LNCaP clone FGC (cell line): ENCODE measurements at regions not wholly inside any gene's neighbourhood (a gene's known extent, or its start where the extent isn't known, plus 50 kb on each side); places are given as distances from the start of the nearest gene placed in this dataset.

Source experiments
- DNase-seq: peaks from one replicate; pipeline ENCODE4 v3.0.0-alpha.2; 2011; ENCODE audit warnings: low read depth
- H3K4me3 ChIP-seq: 2 replicates; pipeline ENCODE4 v1.5.1; 2011; ENCODE audit warnings: mild to moderate bottlenecking, low read depth, low read length, control low read depth
- TF ChIP-seq, protein P1 (sequence below): IDR thresholded peaks from 2 replicates; pipeline ENCODE4 v1.5.1; 2012; ENCODE audit warnings: mild to moderate bottlenecking; ENCODE audit not compliant: control insufficient read depth, insufficient read depth; ENCODE audit errors: extremely low read depth

DNA sequence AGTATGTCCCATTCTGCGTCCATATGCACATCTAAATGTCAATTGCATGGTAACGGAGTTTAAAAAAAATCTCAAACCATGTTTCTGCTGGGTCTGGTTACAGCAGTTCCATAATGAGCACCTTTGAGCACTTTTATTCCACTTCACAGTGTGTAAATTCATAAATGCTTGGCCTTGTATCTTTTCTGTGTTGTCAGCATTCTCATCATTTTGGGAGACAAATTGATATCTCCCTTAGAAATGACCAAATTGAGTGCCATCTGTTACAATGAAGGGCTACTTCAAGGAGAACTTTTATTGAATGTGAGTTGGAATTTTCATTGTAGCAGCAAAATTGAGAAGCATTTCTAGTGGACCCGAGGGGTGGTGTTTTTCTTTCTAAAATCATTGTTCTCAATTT lies 432.9 kb upstream of the PCDH9 start:
- no peak overlapping the region for H3K4me3 ChIP-seq
- DNase-seq, result no peak
- TF ChIP-seq, protein P1, sequence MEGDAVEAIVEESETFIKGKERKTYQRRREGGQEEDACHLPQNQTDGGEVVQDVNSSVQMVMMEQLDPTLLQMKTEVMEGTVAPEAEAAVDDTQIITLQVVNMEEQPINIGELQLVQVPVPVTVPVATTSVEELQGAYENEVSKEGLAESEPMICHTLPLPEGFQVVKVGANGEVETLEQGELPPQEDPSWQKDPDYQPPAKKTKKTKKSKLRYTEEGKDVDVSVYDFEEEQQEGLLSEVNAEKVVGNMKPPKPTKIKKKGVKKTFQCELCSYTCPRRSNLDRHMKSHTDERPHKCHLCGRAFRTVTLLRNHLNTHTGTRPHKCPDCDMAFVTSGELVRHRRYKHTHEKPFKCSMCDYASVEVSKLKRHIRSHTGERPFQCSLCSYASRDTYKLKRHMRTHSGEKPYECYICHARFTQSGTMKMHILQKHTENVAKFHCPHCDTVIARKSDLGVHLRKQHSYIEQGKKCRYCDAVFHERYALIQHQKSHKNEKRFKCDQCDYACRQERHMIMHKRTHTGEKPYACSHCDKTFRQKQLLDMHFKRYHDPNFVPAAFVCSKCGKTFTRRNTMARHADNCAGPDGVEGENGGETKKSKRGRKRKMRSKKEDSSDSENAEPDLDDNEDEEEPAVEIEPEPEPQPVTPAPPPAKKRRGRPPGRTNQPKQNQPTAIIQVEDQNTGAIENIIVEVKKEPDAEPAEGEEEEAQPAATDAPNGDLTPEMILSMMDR, result no peak

DNA sequence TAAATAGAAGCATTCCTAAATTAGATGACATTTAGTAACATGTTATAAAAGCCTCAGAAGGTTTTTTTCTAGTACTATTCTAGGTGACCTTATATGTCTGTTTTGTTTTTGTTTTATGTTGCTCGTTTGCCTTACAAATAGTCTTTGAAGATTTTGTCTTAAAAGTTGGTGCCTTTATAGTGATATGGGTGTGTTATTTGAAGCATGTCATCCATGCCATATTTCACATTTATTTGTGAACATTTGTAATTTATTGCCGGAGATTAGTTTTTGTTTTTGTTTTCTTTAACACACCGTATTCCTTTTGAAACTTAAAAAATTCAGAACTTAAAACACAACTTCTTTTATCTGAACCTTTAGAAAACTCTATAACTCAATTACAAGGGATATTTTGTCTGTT lies 422.8 kb upstream of the PCDH9 start:
- DNase-seq, result no peak
- H3K4me3 ChIP-seq, result no peak overlapping the region
- TF ChIP-seq, protein P1, result no peak

DNA sequence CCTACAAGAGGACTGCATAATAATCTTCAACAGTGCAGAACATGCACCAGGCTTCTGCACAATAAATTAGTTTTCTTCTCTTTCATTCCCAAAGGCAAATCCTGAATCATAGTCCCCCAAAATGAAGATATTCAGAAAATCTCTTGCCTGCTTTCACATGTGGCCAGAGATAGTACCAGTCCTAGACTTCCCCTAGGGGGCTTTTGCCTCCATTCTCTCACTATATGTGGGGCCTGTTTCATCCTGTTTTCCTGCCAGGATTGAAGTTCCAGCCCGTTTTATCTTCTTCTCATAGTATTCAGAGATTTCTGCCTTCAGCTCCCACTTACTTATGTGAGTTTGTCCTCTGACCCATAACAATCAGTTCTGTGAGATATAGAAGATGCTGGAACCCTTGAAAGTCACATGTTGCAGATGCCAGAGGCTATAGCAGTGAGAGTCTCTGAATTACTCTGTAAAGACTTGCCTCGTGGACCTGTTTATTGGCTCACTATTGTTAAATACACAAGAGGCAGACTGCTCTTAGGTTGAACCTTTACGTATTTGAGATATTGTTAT lies 421.9 kb upstream of the PCDH9 start:
- DNase-seq, result no peak

DNA sequence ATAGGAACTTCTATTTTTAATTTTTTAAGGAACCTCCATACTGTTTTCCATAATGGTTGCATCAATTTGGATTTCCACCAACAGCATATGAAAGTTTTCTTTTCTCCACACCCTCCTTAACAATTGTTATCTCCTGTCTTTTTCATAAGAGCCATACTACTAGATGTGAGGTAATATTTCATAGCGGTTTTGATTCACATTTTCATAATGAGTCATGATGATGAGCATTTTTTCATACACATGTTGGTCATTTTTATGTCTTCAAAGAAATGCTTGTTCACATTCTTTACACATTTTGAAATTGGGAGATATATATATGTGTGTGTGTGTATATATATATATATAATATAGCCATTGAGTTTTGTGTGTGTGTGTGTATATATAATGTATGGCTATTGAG lies 420.3 kb upstream of the PCDH9 start:
- TF ChIP-seq, protein P1, result no peak
- DNase-seq, result no peak

More for the DNA sequence above, 421.9 kb upstream of the PCDH9 start:
- TF ChIP-seq, protein P1, result no peak
- H3K4me3 ChIP-seq, result no peak overlapping the region

DNA sequence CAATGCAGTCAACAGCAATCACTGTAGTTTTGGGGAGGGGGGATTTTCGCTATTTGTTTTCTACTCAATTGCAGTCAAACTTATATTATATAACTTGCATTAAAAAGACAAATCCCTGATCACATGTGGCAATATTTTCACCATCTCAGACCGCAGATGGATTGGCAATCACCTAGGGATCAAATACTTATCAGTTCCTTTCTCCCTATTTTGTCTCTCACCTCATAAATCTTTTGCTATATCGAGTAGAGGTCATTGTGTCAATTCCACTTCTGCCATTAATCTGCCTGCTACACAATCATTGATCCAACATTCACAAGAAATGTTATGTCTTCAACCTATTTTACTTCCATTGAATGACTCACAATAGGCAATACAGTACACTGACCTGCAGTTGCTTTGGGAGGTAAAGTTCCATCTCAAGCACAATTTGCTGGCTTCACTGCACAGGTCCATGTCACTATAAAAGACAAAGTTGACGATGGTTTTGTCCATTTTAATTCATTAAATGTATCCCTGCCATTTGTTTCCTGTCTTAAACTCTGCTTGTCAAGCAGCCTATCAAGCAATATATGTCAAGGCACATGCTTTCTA lies 415.8 kb upstream of the PCDH9 start:
- no peak overlapping the region for H3K4me3 ChIP-seq
- TF ChIP-seq, protein P1, result no peak
- DNase-seq, result no peak

More for the DNA sequence above, 420.3 kb upstream of the PCDH9 start:
- no peak overlapping the region for H3K4me3 ChIP-seq

DNA sequence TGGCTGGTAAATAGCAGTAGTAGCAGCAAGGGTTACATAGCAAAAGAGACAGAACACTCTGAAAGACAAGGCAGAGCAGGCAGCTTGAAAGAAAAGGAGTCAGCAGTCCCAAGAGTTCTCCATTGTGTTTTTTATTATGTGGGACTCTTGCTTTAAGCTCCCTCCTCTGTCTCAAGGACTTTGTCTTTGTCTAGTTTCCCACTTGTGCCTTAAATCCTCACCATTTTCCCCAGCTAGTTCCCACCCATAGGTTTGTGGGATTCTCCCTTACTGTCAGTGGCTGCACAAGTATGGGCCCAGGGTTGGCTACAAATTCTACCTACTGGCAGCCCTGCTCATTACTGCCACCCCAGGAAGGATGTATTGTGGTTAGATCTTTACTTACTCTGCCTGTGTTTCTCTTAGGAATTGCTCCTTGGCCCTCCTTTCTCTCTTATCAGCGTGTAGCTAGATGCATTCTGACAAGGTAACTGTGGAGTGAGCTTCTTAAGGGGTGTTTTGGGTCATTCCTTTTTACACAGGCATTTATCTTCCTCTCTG lies 413.4 kb upstream of the PCDH9 start:
- H3K4me3 ChIP-seq, result no peak overlapping the region
- DNase-seq, result no peak
- TF ChIP-seq, protein P1, result no peak

DNA sequence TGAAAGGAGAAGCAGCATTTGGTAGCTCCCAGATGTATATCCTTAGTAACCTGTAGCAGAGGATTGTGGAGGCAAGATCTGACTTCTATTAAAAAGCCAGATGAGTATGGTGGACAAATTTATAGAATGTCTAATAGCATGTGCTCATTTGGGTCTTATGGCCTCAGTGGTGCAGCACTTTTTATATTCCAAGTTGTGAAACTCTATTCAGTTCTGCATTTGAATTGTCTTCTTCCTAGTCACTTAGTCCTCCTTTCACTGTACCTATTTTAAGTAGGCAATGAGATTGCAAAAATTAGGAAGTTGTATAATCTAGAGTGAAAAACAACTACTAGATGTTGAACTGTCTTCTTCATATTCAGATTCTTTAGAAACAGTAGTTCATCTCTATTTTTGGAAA lies 412.5 kb upstream of the PCDH9 start:
- TF ChIP-seq, protein P1, result no peak
- H3K4me3 ChIP-seq, result no peak overlapping the region
- no peak for DNase-seq
